AG04450 (cell line): ENCODE measurements at regions not wholly inside any gene's neighbourhood (a gene's known extent, or its start where the extent isn't known, plus 50 kb on each side); places are given as distances from the start of the nearest gene placed in this dataset.

Source experiments
- CTCF ChIA-PET: fragments of 300-600, 350-600 bp; formaldehyde crosslinking; extraction: SDS; loops from one replicate; lab custom pipeline; 2022; ENCODE audit warnings: antibody characterized with exemption, inconsistent platforms; lab: Charles Lee
- POLR2A ChIA-PET: fragments of 350-600 bp; formaldehyde crosslinking; extraction: SDS; loops from one replicate; lab custom pipeline; 2021; ENCODE audit warnings: antibody characterized with exemption, inconsistent platforms; lab: Yijun Ruan, JAX
- DNase-seq: peaks from one replicate; pipeline ENCODE4 v3.0.0-alpha.2; 2011; ENCODE audit warnings: low read depth, low spot score
- H3K27ac ChIP-seq: one replicate; pipeline ENCODE4 v1.5.1; 2012; ENCODE audit warnings: low read depth, low read length, control low read depth
- H3K27me3 ChIP-seq: one replicate; pipeline ENCODE4 v1.6.0; 2012; ENCODE audit warnings: low read length; ENCODE audit not compliant: control insufficient read depth, insufficient read depth
- H3K4me3 ChIP-seq: 2 replicates; pipeline ENCODE4 v1.5.1; 2011; ENCODE audit warnings: mild to moderate bottlenecking, low read depth, low read length, control low read depth
- H3K9me3 ChIP-seq: 2 replicates; pipeline ENCODE4 v1.5.1; 2012; ENCODE audit warnings: low read length; ENCODE audit not compliant: control insufficient read depth, insufficient read depth
- CTCF ChIP-seq: IDR thresholded peaks from 2 replicates; pipeline ENCODE4 v1.5.1; 2011; ENCODE audit warnings: low read depth, low read length, control low read depth, inconsistent platforms

GRCh38 chr5:117249086-117249815, 674.6 kb upstream of the SEMA6A start:
- no peak for DNase-seq
- Histone ChIP-seq H3K27ac (no peak overlapping the region), H3K9me3 (peaks cover under 1% of the 10 kb centered on the region; the same call in 1 of the 2 replicates), H3K4me3 (no peak overlapping the region), H3K27me3 (no peaks in the 10 kb centered on the region)
- ChIA-PET CTCF (no interaction called here), POLR2A (no interaction called here)
- TF ChIP-seq CTCF = no peak

- Histone ChIP-seq H3K27ac (no peak overlapping the region), H3K9me3 (peaks cover 6% of the 10 kb centered on the region), H3K27me3 (no peaks in the 10 kb centered on the region), H3K4me3 (no peak overlapping the region)
- POLR2A ChIA-PET = no interaction called here
- CTCF ChIA-PET = no interaction called here
- no peak for DNase-seq
- no peak for TF ChIP-seq CTCF
Measured at GRCh38 chr5:117246424-117246823, 671.8 kb upstream of the SEMA6A start.

- H3K4me3 ChIP-seq = no peak overlapping the region
- TF ChIP-seq CTCF = no peak
Measured at GRCh38 chr5:117245130-117245529, 670.5 kb upstream of the SEMA6A start.

GRCh38 chr5:117242028-117242427, 667.4 kb upstream of the SEMA6A start:
- H3K27ac ChIP-seq = no peak overlapping the region
- H3K9me3 ChIP-seq = peaks cover 11% of the 10 kb centered on the region
- no peak overlapping the region for H3K4me3 ChIP-seq
- no peak for TF ChIP-seq CTCF
- ChIA-PET CTCF (no interaction called here), POLR2A (no interaction called here)
- no peaks in the 10 kb centered on the region for H3K27me3 ChIP-seq
- no peak for DNase-seq

More at GRCh38 chr5:117245130-117245529, 670.5 kb upstream of the SEMA6A start:
- CTCF ChIA-PET = no interaction called here
- DNase-seq = no peak
- H3K27me3 ChIP-seq = no peaks in the 10 kb centered on the region
- peaks cover 11% of the 10 kb centered on the region for H3K9me3 ChIP-seq
- POLR2A ChIA-PET = no interaction called here
- no peak overlapping the region for H3K27ac ChIP-seq

GRCh38 chr5:117236941-117237340, 662.3 kb upstream of the SEMA6A start:
- H3K4me3 ChIP-seq = no peak overlapping the region
- H3K27me3 ChIP-seq = no peaks in the 10 kb centered on the region
- ChIA-PET POLR2A (no interaction called here), CTCF (no interaction called here)
- DNase-seq = no peak
- TF ChIP-seq CTCF = no peak
- H3K9me3 ChIP-seq = peaks cover 10% of the 10 kb centered on the region
- H3K27ac ChIP-seq = no peak overlapping the region
